HuH-7 (cell line): ENCODE measurements at regions not wholly inside any gene's neighbourhood (a gene's known extent, or its start where the extent isn't known, plus 50 kb on each side); places are given as distances from the start of the nearest gene placed in this dataset.
A peak's percentile ranks its signal among the peaks of the same experiment; 100 is the strongest.

ENCODE experiments used
- DNase-seq: peaks from one replicate; pipeline ENCODE4 v3.0.0; 2011; ENCODE audit warnings: low spot score

- DNase-seq, result no peak
Measured at GRCh38 chr11:109804911-109805310, 288.3 kb upstream of the ZC3H12C start.

GRCh38 chr11:109806205-109806604 lies 287.0 kb upstream of the ZC3H12C start:
- no peak for DNase-seq

GRCh38 chr11:109808569-109808968 lies 284.6 kb upstream of the ZC3H12C start:
- DNase-seq, result no peak

- no peak for DNase-seq
Measured at GRCh38 chr11:109814824-109815223, 278.4 kb upstream of the ZC3H12C start.

GRCh38 chr11:109815500-109816150 lies 277.6 kb upstream of the ZC3H12C start:
- no peak for DNase-seq

GRCh38 chr11:109818290-109818689 lies 274.9 kb upstream of the ZC3H12C start:
- DNase-seq, result no peak

GRCh38 chr11:109819410-109819809 lies 273.8 kb upstream of the ZC3H12C start:
- no peak for DNase-seq

- DNase-seq, result no peak
Measured at GRCh38 chr11:109821511-109821910, 271.7 kb upstream of the ZC3H12C start.

GRCh38 chr11:109822436-109823102 lies 270.6 kb upstream of the ZC3H12C start:
- DNase-seq, result no peak

GRCh38 chr11:109828387-109828786 lies 264.8 kb upstream of the ZC3H12C start:
- DNase-seq, result no peak

- DNase-seq, result no peak
Measured at GRCh38 chr11:109838026-109838425, 255.2 kb upstream of the ZC3H12C start.

GRCh38 chr11:109845437-109845836 lies 247.8 kb upstream of the ZC3H12C start:
- no peak for DNase-seq

- no peak for DNase-seq
Measured at GRCh38 chr11:109847621-109848020, 245.6 kb upstream of the ZC3H12C start.

- no peak for DNase-seq
Measured at GRCh38 chr11:109849051-109849450, 244.1 kb upstream of the ZC3H12C start.

- DNase-seq, result no peak
Measured at GRCh38 chr11:109849946-109850345, 243.2 kb upstream of the ZC3H12C start.

GRCh38 chr11:109851780-109852390 lies 241.3 kb upstream of the ZC3H12C start:
- DNase-seq, result no peak

GRCh38 chr11:109853156-109853776 lies 239.9 kb upstream of the ZC3H12C start:
- peak; percentile 8 for DNase-seq

- no peak for DNase-seq
Measured at GRCh38 chr11:109854731-109855130, 238.5 kb upstream of the ZC3H12C start.

GRCh38 chr11:109856928-109857327 lies 236.3 kb upstream of the ZC3H12C start:
- DNase-seq, result no peak

GRCh38 chr11:109857637-109858036 lies 235.6 kb upstream of the ZC3H12C start:
- DNase-seq, result no peak

- no peak for DNase-seq
Measured at GRCh38 chr11:109858152-109858551, 235.0 kb upstream of the ZC3H12C start.

- DNase-seq, result no peak
Measured at GRCh38 chr11:109859045-109859724, 234.0 kb upstream of the ZC3H12C start.
